ENCODE measurements at regions not wholly inside any gene's neighbourhood (a gene's known extent, or its start where the extent isn't known, plus 50 kb on each side); places are given as distances from the start of the nearest gene placed in this dataset.

DNA sequence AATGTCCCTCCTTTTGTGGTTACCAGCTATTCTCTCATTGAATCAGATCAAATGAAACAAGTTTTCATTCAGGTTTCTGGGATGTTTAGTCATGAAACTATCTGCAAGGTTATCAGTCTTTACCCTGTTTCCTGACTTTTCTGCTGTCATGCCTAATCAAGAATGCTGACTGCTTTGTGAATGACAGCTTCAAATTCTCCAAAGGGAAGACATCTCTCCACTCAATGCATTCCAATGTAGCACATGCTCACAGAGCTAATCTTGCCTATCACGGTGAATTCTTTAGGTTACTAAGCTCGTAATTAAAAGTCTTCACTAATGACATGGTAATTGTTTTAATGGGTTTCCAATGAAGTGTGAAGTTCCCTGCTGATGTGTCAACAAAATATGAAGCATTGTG is 1068.5 kb downstream of the PCDH7 start:
- no peak for FAIRE-seq
- POLR2A ChIA-PET, result no interaction called here

DNA sequence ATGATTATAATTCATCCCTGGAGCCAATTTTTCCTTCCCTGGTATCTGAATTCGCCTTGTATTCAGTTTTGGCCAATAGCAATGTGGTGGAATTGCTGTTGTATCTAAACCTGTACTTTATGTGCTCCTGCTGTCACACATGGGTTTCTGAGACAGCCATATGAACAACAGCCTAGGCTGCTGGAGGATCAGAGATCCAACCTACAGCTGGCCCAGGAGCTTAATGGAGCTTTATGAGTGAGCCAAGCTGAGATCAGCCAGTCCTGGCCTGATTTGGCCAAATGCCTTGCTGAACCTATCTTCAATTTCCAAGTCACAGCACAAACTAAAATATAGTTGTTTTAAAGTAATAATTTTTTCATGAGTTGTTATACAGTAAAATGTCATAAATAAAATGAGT is 1071.5 kb downstream of the PCDH7 start:
- no peak for DNase-seq (ENCODE audit: low read depth in 1 of 2, low spot score in 1 of 2)
- ChIA-PET POLR2A (no interaction called here), CTCF (no interaction called here)
- H3K4me1 ChIP-seq, result no peaks in the 10 kb centered on the region
- H3K9me3 ChIP-seq, result no peaks in the 10 kb centered on the region
- 0% methylated on average over 1 of the region's 1 CpG for WGBS (ENCODE audit: missing lambda C conversion rate)
- H3K27ac ChIP-seq, result no peak overlapping the region
- TF ChIP-seq HOXA7 (CRISPR knock-in tag; IDR thresholded peaks at IDR 0.05), result no peak
- no peak for TF ChIP-seq TP53 (CRISPR knock-in tag; IDR thresholded peaks at IDR 0.05)
- TF ChIP-seq GATA3 (IDR thresholded peaks at IDR 0.05; ENCODE audit: borderline replicate concordance), result no peak
- no peak for TF ChIP-seq RAD21 (conservative IDR thresholded peaks at IDR 0.05 in 1 of 2, IDR thresholded peaks at IDR 0.05 in 1 of 2)
- no peak for TF ChIP-seq NPAS2 (CRISPR knock-in tag; IDR thresholded peaks at IDR 0.05; ENCODE audit: borderline replicate concordance)
- TF ChIP-seq ZSCAN20 (CRISPR knock-in tag; IDR thresholded peaks at IDR 0.05), result no peak
- H3K4me3 ChIP-seq, result no peak overlapping the region
- no peak for FAIRE-seq
- no peak for ATAC-seq
- no peak overlapping the region for H3K4me2 ChIP-seq

More for the DNA sequence above, 1068.5 kb downstream of the PCDH7 start:
- no peak overlapping the region for H3K4me3 ChIP-seq
- H3K4me1 ChIP-seq, result no peaks in the 10 kb centered on the region
- no peaks in the 10 kb centered on the region for H3K9me3 ChIP-seq
- no peak for ATAC-seq
- 6% methylated on average over 2 of the region's 2 CpGs for WGBS (ENCODE audit: missing lambda C conversion rate)
- DNase-seq (ENCODE audit: low read depth in 1 of 2, low spot score in 1 of 2), result no peak
- CTCF ChIA-PET, result no interaction called here
- TF ChIP-seq CHD4 (IDR thresholded peaks at IDR 0.05; ENCODE audit: borderline replicate concordance), result no peak
- TF ChIP-seq, protein P1, sequence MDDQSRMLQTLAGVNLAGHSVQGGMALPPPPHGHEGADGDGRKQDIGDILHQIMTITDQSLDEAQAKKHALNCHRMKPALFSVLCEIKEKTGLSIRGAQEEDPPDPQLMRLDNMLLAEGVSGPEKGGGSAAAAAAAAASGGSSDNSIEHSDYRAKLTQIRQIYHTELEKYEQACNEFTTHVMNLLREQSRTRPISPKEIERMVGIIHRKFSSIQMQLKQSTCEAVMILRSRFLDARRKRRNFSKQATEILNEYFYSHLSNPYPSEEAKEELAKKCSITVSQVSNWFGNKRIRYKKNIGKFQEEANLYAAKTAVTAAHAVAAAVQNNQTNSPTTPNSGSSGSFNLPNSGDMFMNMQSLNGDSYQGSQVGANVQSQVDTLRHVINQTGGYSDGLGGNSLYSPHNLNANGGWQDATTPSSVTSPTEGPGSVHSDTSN (IDR thresholded peaks at IDR 0.05), result no peak
- TF ChIP-seq ZSCAN20 (CRISPR knock-in tag; IDR thresholded peaks at IDR 0.05), result no peak
- no peak for TF ChIP-seq TP53 (CRISPR knock-in tag; IDR thresholded peaks at IDR 0.05)
- TF ChIP-seq ZFP36 (IDR thresholded peaks at IDR 0.05; ENCODE audit: borderline replicate concordance, partially characterized antibody), result no peak
- no peak for TF ChIP-seq MYC (IDR thresholded peaks at IDR 0.05; ENCODE audit: borderline replicate concordance, low read length)
- TF ChIP-seq TFCP2L1 (CRISPR knock-in tag; IDR thresholded peaks at IDR 0.05), result no peak
- TF ChIP-seq NPAS2 (CRISPR knock-in tag; IDR thresholded peaks at IDR 0.05; ENCODE audit: borderline replicate concordance), result no peak
- no peak for TF ChIP-seq HOXA7 (CRISPR knock-in tag; IDR thresholded peaks at IDR 0.05)
- no peak for TF ChIP-seq KDM5A (IDR thresholded peaks at IDR 0.05)
- no peak for TF ChIP-seq RCOR1 (IDR thresholded peaks at IDR 0.05; ENCODE audit: low read depth, low read length)
- no peak for TF ChIP-seq CEBPB (IDR thresholded peaks at IDR 0.05)
- no peak for TF ChIP-seq CBX8 (IDR thresholded peaks at IDR 0.05)
- TF ChIP-seq HDAC2 (IDR thresholded peaks at IDR 0.05), result no peak
- no peak for TF ChIP-seq FOSL2 (IDR thresholded peaks at IDR 0.05)
- TF ChIP-seq FOSL2 (CRISPR knock-in tag; IDR thresholded peaks at IDR 0.05), result no peak
- TF ChIP-seq, protein P2, sequence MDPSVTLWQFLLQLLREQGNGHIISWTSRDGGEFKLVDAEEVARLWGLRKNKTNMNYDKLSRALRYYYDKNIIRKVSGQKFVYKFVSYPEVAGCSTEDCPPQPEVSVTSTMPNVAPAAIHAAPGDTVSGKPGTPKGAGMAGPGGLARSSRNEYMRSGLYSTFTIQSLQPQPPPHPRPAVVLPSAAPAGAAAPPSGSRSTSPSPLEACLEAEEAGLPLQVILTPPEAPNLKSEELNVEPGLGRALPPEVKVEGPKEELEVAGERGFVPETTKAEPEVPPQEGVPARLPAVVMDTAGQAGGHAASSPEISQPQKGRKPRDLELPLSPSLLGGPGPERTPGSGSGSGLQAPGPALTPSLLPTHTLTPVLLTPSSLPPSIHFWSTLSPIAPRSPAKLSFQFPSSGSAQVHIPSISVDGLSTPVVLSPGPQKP (IDR thresholded peaks at IDR 0.05; ENCODE audit: low read depth, low read length), result no peak
- TF ChIP-seq, protein P3, sequence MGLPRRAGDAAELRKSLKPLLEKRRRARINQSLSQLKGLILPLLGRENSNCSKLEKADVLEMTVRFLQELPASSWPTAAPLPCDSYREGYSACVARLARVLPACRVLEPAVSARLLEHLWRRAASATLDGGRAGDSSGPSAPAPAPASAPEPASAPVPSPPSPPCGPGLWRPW (IDR thresholded peaks at IDR 0.05), result no peak
- H3K27ac ChIP-seq, result no peak overlapping the region
- no peak overlapping the region for H3K4me2 ChIP-seq

DNA sequence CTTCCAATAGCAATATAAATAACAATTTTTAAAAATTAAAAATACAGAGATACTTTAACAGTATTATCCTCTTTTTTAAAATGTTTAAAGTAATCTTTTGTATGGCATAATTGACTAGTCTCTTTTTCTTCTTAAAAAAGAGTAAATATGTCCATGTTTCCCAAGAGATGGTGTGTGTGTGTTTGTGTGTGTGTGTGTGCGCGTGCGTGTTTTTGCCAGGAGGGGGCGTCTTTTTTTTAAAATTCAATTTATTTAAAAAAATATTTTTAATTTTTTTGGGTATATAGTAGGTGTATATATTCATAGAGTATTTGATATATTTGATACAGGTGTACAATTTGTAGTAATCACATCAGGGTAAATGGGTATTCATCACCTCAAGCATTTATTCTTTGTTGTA is 1073.7 kb downstream of the PCDH7 start:
- FAIRE-seq, result no peak

More for the DNA sequence above, 1073.7 kb downstream of the PCDH7 start:
- TF ChIP-seq EHMT2 (IDR thresholded peaks at IDR 0.05; ENCODE audit: low read depth) (no peak), CHD2 (IDR thresholded peaks at IDR 0.05; ENCODE audit: low read length, partially characterized antibody) (no peak), RARB (CRISPR knock-in tag; IDR thresholded peaks at IDR 0.05) (no peak), RAD21 (conservative IDR thresholded peaks at IDR 0.05 in 1 of 2, IDR thresholded peaks at IDR 0.05 in 1 of 2) (no peak), CHD4 (IDR thresholded peaks at IDR 0.05; ENCODE audit: borderline replicate concordance) (no peak), JUNB (IDR thresholded peaks at IDR 0.05) (no peak), NR3C1 (IDR thresholded peaks at IDR 0.05) (no peak), NFE2L2 (conservative IDR thresholded peaks at IDR 0.05; ENCODE audit: low read length) (no peak), CBX2 (IDR thresholded peaks at IDR 0.05; ENCODE audit: borderline replicate concordance, low read depth) (no peak), HOXA7 (CRISPR knock-in tag; IDR thresholded peaks at IDR 0.05) (no peak)
- TF ChIP-seq, protein P1 (IDR thresholded peaks at IDR 0.05), result no peak
- no peak for ATAC-seq
- ChIA-PET CTCF (no interaction called here), POLR2A (no interaction called here)
- H3K4me2 ChIP-seq, result no peak overlapping the region
- DNase-seq (ENCODE audit: low read depth in 1 of 2, low spot score in 1 of 2), result no peak
- 55% methylated on average over 4 of the region's 4 CpGs for WGBS (ENCODE audit: missing lambda C conversion rate)
- no peaks in the 10 kb centered on the region for H3K4me1 ChIP-seq
- no peak overlapping the region for H3K4me3 ChIP-seq
- H3K9me3 ChIP-seq, result no peaks in the 10 kb centered on the region
- no peak overlapping the region for H3K27ac ChIP-seq
